ENCODE measurements at regions not wholly inside any gene's neighbourhood (a gene's known extent, or its start where the extent isn't known, plus 50 kb on each side); places are given as distances from the start of the nearest gene placed in this dataset.

GRCh38 chr6:12648171-12648570, 68.4 kb upstream of the PHACTR1 start:
- TF ChIP-seq CTCF (IDR thresholded peaks at IDR 0.05) = no peak
- TF ChIP-seq POLR2AphosphoS5 (IDR thresholded peaks at IDR 0.05) = no peak
- TF ChIP-seq POLR2A (IDR thresholded peaks at IDR 0.05) = no peak
- no peak for TF ChIP-seq EP300 (IDR thresholded peaks at IDR 0.05)

All from suprapubic skin (tissue), 4 donors.